ENCODE measurements at regions not wholly inside any gene's neighbourhood (a gene's known extent, or its start where the extent isn't known, plus 50 kb on each side); places are given as distances from the start of the nearest gene placed in this dataset.

DNA sequence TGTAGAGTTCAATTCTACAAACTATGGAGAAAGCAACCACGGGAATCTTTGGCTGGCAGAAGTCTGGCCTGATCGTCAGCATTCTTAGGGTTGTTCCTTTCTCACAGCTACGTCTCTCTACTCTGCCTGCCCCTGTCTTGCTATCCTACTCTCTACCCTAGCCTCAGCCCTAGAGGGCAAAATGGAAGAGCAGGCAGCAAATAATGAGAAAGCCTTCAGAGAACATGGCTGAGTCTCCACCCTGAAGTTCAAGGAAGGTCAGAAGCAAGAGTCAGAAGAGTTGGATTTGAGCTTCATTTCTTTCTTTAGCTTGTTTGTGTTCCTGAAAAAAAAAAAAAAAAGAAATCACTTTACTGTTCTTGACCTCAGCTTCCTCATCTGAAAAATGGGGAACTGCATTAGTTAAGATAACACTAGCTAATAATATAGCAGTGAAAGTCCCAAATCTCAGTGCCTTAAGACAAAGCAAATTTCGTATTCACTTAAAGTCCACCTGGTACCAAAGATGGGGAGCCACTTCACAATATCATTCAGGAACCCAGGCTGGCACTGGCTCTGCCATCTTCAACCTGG is 50.2 kb upstream of the CCND2 start:
- Mint-ChIP-seq H3K27ac (no peak overlapping the region), H3K9me3 (no peaks in the 10 kb centered on the region), H3K27me3 (no peaks in the 10 kb centered on the region), H3K36me3 (no peaks in the 10 kb centered on the region), H3K4me1 (no peaks in the 10 kb centered on the region), H3K4me3 (no peak overlapping the region)

DNA sequence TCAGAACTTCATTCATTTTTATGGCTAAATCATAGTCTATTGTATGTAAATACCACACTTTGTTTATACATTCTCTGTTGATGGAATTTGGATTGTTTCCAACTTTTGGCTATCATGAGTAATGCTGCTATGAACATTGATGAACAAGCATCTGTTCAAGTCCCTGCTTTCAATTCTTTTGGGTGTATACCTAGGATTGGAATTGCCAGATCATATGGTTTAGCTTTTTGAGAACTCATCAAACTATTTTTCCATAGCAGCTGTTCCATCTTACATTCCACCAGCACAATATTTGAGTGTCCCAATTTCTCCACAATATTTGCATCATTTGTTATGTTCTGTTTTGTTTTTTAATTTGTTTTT is 52.3 kb upstream of the CCND2 start:
- Mint-ChIP-seq H3K9me3 (no peaks in the 10 kb centered on the region), H3K36me3 (no peaks in the 10 kb centered on the region), H3K27me3 (no peaks in the 10 kb centered on the region), H3K4me1 (peaks cover 13% of the 10 kb centered on the region), H3K27ac (no peak overlapping the region), H3K4me3 (no peak overlapping the region)

DNA sequence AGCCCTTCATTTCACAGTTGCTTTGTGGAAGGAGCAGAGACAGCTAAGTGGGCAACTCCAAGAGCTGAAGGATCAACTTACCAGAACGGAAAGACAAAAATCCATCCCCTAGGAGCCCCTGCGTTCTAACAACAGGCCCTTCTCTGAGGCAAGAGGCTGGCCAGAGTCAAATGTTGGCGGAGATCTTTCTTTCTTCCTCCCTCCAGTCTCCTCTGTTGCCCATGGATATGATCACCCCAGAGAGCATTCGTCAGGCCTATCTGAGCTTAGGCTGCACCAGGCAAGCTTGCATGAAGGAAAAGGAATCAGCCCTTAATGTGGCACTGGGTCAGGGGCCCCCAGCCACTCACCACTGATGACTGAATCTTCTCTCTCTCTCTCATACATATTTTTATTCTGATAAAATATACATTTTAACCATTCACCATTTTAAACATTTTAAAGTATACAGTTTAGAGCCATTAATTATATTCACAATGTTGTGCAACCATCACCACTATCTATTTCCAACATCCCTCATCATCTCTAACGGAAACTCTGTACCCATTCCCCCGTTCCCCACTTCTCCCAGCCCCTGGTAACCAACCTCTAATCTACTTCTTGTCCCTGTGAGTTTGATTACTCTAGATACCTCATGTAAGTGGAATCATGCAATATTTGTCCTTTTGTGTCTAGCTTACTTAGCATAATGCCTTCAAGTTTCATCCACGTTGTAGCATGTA is 52.9 kb upstream of the CCND2 start:
- Mint-ChIP-seq H3K9me3 (no peaks in the 10 kb centered on the region), H3K27ac (no peak overlapping the region), H3K4me1 (peaks cover 18% of the 10 kb centered on the region), H3K36me3 (no peaks in the 10 kb centered on the region), H3K4me3 (no peak overlapping the region), H3K27me3 (no peaks in the 10 kb centered on the region)

DNA sequence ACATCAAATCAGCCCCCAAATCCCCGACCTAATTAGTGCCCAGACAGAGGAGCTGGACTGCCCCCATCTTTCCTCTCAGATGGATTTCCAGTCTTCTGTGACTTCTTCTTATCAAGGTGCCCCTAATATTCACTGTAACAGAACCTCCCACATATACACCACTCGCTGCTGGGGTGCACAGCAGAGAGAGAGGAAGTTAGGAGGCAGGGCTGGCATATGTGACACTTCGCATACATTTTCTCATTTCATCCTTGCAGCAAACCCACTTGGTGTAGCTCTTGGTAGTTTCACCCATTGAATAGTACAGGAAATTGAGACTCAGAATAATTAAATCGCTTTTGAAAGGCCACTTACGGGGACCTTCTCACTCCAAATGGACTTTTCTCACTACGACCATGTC is 56.5 kb upstream of the CCND2 start:
- Mint-ChIP-seq H3K9me3 (no peaks in the 10 kb centered on the region), H3K4me3 (no peak overlapping the region), H3K27ac (no peak overlapping the region), H3K4me1 (peaks cover 37% of the 10 kb centered on the region), H3K36me3 (no peaks in the 10 kb centered on the region), H3K27me3 (no peaks in the 10 kb centered on the region)

DNA sequence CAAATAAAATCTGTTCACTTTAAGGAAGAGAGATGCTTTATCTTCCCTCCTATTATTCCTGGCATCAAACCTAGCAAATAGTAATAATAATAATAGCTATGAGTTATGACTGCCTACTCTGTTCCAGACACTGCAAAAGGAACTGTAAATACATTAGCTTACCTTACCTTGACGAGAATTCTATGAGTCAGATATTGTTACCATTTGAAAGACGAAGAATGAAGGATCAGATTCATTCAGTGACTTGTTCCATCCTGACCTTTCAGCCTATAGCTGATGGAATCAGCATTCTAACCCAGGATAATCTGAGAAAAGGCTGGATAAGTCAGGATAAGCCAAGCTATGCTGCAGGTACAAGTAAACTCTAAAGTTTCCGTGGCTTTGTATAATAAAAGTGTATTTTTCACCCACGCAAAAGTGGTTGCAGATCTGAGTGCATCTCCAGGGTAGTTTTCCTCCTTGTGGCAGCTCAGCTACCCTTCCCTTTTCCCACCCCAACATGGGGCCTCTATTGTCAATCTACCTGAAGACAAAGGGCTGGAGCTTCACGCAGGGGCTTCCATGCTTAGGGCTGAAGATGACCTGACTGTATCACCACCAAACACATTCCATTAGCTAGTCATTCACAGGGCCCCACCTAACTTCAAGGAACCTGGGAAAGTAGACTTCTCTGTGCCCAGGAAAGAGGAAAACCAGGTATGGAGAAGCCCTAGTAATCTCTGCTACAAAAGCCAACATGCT is 57.2 kb upstream of the CCND2 start:
- no peaks in the 10 kb centered on the region for H3K27me3 Mint-ChIP-seq
- H3K27ac Mint-ChIP-seq = no peak overlapping the region
- H3K36me3 Mint-ChIP-seq = no peaks in the 10 kb centered on the region
- no peaks in the 10 kb centered on the region for H3K9me3 Mint-ChIP-seq
- peaks cover 37% of the 10 kb centered on the region for H3K4me1 Mint-ChIP-seq
- peak overlapping the region; percentile 62 for H3K4me3 Mint-ChIP-seq

DNA sequence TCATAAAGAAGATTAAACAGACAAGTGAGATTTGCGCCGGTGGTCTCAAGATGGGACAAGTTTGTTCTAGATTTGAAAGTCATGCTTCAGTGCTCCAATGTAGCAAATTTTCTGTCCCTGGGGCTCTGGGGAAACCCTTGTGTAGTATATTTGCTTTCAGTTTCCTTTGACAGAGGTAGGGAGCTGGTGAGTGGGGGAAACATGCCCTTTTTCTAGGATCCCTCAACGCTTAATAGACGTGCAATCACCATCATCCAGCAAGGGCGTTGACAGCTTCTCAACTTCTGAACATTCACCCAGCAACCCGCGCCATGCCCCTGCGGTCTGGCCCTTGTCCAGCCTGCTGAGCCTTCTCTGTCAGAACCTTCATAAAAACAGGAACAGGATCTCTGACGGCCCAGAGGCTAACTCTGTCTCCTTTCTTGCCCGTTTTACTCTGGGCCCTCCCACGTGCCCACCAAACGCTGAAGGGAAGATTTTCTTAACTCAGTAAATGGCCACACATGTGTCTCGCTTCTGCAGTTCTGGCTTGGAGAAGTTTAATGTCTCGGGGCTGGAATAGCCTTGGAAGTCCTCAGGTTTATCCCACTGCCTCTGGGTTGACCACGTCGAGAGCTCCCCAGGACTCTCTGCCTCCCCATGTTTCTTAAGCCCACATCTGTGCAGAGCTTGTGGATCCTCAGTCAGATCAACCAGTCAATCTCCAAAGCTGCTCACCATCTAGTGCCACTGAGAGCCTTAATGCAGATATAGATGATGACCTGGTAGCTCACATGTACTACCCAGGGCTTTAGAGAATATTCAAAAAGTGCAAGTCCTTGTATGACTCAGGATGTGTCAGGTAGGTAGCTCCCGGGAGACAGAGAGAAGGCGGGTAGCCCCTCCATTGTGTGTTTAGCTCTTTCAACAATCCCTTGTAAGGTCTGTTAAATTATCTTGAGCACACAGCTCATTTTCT is 58.1 kb upstream of the CCND2 start:
- no peaks in the 10 kb centered on the region for H3K27me3 Mint-ChIP-seq
- H3K4me1 Mint-ChIP-seq = peaks cover 37% of the 10 kb centered on the region
- no peak overlapping the region for H3K27ac Mint-ChIP-seq
- peak overlapping the region; percentile 62 for H3K4me3 Mint-ChIP-seq
- H3K36me3 Mint-ChIP-seq = no peaks in the 10 kb centered on the region
- no peaks in the 10 kb centered on the region for H3K9me3 Mint-ChIP-seq

DNA sequence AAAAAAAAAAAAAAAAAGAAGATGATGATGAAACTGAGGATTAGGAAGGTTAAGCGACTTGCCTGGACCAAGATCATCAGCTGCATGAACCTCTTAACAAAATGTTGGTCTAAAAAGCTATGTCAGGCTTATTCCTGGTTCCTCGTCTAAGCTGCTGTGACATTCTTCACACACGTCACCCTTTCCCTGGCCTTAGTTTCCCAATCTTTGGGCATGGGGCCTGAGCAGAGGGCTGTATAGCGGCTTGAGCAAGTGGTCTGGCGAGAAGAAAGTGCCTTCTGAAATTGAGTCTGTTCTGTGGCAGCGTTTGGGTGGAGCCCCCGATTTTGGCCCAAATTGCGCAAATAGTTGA is 58.7 kb upstream of the CCND2 start:
- H3K4me1 Mint-ChIP-seq = peaks cover 37% of the 10 kb centered on the region
- H3K27ac Mint-ChIP-seq = no peak overlapping the region
- no peaks in the 10 kb centered on the region for H3K36me3 Mint-ChIP-seq
- H3K9me3 Mint-ChIP-seq = no peaks in the 10 kb centered on the region
- no peaks in the 10 kb centered on the region for H3K27me3 Mint-ChIP-seq
- peak overlapping the region; percentile 62 for H3K4me3 Mint-ChIP-seq

DNA sequence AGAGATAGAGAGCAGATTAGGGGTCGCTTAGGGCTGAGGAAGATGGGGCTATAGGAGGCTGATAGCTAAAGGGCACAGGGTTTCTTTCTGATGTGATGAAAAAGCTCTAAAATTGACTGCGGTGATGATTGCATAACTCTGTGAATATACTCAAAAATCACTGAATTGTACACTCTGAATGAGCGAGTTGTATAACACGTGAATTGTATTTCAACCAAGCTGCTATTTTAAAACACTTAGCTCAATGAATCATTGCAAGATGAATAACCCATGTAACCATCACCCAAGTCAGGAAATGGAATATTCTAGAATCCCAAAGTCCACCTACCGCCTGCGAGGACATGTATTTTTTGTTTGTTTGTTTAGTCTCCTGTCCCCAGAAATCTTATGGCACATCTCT is 60.1 kb upstream of the CCND2 start:
- H3K4me3 Mint-ChIP-seq = no peak overlapping the region
- H3K4me1 Mint-ChIP-seq = peaks cover 37% of the 10 kb centered on the region
- no peaks in the 10 kb centered on the region for H3K27me3 Mint-ChIP-seq
- no peaks in the 10 kb centered on the region for H3K9me3 Mint-ChIP-seq
- no peaks in the 10 kb centered on the region for H3K36me3 Mint-ChIP-seq
- no peak overlapping the region for H3K27ac Mint-ChIP-seq

DNA sequence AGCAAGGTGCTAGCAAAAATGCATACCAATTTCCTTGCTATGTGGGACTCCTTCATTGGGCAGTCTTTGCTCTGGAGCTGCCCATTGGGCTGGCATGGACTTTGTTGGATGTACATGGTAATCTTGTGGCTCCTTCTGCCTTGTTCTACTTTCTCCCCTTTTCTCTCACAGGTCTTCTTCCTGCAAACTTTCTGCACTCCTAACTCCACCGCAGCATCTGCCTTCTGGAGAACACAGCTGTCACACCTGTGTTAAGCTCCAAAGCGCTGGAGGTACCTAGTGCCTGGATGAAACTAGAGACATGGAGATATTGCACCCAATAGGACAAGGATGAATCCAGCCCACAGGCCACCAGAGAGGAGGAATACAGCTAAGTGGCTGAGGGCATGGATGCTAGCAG is 60.7 kb upstream of the CCND2 start:
- H3K4me3 Mint-ChIP-seq = no peak overlapping the region
- H3K36me3 Mint-ChIP-seq = no peaks in the 10 kb centered on the region
- no peak overlapping the region for H3K27ac Mint-ChIP-seq
- no peaks in the 10 kb centered on the region for H3K27me3 Mint-ChIP-seq
- H3K9me3 Mint-ChIP-seq = no peaks in the 10 kb centered on the region
- peaks cover 37% of the 10 kb centered on the region for H3K4me1 Mint-ChIP-seq

DNA sequence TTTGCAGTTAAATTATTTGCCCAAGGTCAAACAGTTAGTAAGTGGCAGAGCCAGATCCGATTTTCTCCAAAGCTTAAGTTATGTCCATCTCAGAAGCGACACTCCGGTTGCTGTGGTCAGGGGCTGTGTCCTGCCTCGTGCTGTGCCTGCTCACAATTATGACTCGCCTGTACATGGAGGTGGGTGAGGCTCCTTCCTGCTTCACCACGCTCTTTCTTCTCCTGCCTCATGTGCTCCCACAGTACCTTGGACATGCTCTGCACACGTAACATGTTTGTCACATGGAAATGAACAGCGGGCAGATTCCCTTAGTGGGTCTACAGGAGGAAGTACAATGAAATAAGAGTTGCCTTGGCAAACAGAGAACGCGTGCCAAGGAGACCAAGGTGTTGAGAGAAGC is 62.2 kb upstream of the CCND2 start:
- Mint-ChIP-seq H3K9me3 (no peaks in the 10 kb centered on the region), H3K36me3 (no peaks in the 10 kb centered on the region), H3K27me3 (no peaks in the 10 kb centered on the region), H3K27ac (no peak overlapping the region), H3K4me3 (no peak overlapping the region), H3K4me1 (peaks cover 25% of the 10 kb centered on the region)

DNA sequence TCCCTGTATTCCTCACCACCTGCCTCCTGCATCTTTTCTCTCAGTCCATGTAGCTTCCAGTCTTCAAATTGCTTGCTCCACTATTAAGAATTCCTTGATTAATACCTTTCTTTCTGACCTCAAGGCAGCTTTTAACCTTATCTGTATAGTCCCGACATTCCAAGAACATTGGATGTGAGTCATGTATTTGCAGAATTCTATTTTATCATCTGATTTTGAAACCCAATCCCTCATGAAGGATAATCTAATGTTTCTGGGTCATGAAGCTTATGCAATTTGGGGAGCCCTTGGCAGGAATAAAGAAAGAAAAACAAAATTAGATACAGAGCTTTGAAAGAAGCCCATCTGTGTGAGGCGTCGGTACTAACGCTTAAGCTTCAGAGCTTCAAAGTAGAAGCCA is 63.4 kb upstream of the CCND2 start:
- peaks cover 13% of the 10 kb centered on the region for H3K4me1 Mint-ChIP-seq
- no peaks in the 10 kb centered on the region for H3K9me3 Mint-ChIP-seq
- H3K27ac Mint-ChIP-seq = no peak overlapping the region
- H3K27me3 Mint-ChIP-seq = no peaks in the 10 kb centered on the region
- no peak overlapping the region for H3K4me3 Mint-ChIP-seq
- H3K36me3 Mint-ChIP-seq = no peaks in the 10 kb centered on the region

DNA sequence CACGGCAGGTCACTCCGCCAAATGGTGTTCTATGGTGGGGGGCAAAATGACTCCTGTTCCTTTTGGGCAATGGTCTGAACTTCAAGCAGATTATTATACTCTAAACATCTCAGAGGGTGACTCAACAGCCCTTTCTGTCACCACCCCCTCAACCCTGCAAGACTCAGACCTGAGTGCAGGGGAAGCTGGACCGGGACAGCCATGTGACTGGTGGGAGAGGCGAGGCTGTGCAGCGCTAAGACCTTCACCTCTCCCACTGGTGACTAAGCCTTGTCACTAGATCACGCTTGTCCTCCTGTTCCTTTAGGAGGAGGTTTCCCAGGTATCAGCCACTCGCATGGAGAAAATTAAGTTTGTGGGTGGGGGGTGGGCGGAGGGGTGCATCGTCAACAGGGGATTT is 67.1 kb upstream of the CCND2 start:
- Mint-ChIP-seq H3K27ac (no peak overlapping the region), H3K9me3 (no peaks in the 10 kb centered on the region), H3K4me1 (no peaks in the 10 kb centered on the region), H3K27me3 (no peaks in the 10 kb centered on the region), H3K36me3 (no peaks in the 10 kb centered on the region), H3K4me3 (no peak overlapping the region)

DNA sequence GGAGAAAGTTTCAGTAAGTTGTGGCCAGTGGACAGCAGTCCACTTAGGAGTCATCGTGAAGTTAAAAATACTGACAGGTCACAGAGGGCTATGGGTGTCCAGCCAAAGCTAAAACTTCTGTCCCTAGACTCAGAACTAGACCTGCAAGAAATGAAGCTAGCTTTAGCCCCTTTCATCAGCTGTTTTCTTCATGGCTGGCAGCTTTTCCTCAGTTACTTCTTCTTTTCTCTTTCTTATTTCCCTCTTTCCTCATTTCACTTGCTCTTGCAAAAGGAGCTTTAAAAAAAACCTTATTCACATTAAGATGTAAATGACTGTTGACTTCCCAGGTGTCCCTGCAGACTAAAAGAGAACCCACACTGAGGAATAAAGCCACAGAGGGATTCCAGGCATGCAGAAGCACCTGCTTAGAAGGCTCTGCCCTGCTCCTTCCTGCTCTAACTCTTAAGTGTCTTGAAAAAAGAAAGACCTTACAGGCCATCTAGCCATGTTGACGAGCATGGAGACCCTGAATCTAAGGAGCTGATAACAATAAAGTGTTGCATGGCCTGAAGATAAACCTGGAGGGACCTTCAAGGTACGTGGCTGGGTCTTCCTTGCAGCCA is 69.7 kb upstream of the CCND2 start:
- Mint-ChIP-seq H3K36me3 (no peaks in the 10 kb centered on the region), H3K27ac (no peak overlapping the region), H3K9me3 (no peaks in the 10 kb centered on the region), H3K27me3 (no peaks in the 10 kb centered on the region), H3K4me3 (no peak overlapping the region), H3K4me1 (no peaks in the 10 kb centered on the region)

DNA sequence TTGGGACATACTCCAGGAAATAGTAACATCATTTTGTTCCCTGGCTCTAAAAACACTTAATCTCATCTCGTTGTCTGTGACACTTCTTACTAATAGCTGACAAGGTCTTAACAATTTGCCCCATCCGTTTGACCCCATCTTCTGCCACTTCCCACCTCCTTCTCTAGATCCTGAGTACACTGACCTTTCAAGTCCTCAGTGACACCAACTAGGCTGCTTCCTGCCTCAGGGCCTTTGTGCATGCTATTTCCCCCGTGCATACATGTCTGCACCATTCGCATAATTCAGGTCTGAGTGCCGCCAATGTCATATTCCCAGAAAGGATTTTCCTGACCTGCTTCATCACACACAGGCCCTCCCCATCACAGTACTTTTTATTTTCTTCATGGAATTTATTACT is 70.6 kb upstream of the CCND2 start:
- H3K4me3 Mint-ChIP-seq = no peak overlapping the region
- H3K9me3 Mint-ChIP-seq = no peaks in the 10 kb centered on the region
- no peaks in the 10 kb centered on the region for H3K4me1 Mint-ChIP-seq
- H3K27ac Mint-ChIP-seq = peak overlapping the region; percentile 41
- no peaks in the 10 kb centered on the region for H3K36me3 Mint-ChIP-seq
- no peaks in the 10 kb centered on the region for H3K27me3 Mint-ChIP-seq

DNA sequence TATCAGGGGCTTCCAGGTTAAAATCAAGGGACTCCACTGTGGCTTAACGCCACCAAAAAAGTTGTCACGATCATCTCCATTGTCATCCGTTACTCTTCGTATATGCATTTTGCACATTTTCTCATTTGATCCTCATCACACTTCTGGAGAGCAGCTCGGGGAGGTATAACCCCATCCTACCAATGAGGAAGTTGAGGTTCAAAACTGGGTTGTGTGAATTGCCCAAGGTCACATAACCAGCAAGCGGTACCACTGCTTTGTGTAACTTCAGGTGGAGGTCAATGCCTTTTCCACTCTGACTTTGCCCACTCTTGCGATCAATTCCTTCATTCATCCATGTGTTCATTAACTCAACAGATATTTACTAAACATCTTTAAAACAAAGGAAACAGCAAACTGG is 71.1 kb upstream of the CCND2 start:
- Mint-ChIP-seq H3K27me3 (no peaks in the 10 kb centered on the region), H3K4me3 (no peak overlapping the region), H3K27ac (no peak overlapping the region), H3K9me3 (no peaks in the 10 kb centered on the region), H3K36me3 (no peaks in the 10 kb centered on the region), H3K4me1 (no peaks in the 10 kb centered on the region)
